OCI-LY7 (cell line): ENCODE measurements at regions not wholly inside any gene's neighbourhood (a gene's known extent, or its start where the extent isn't known, plus 50 kb on each side); places are given as distances from the start of the nearest gene placed in this dataset.

ENCODE experiments used
- CTCF ChIP-seq: fragments of 200-600 bp; sonication (generic); conservative IDR thresholded peaks from 2 replicates; pipeline ENCODE4 v1.5.1; 2014; ENCODE audit warnings: mild to moderate bottlenecking, antibody characterized with exemption, low read length, moderate library complexity, mixed read lengths
- EZH2phosphoT487 ChIP-seq: fragments of 200-600 bp; sonication (generic); IDR thresholded peaks from 2 replicates; pipeline ENCODE4 v1.6.1; 2018; ENCODE audit warnings: low read depth, borderline replicate concordance, mild to moderate bottlenecking, mixed run types, antibody characterized with exemption, low read length, moderate library complexity, mixed read lengths

- TF ChIP-seq CTCF, result no peak
- TF ChIP-seq EZH2phosphoT487, result no peak
These were observed 84.9 kb upstream of the MED13 start for GRCh38 chr17:62149961-62150360.
